Esophagus squamous epithelium (tissue), 5 donors: ENCODE measurements at regions not wholly inside any gene's neighbourhood (a gene's known extent, or its start where the extent isn't known, plus 50 kb on each side); places are given as distances from the start of the nearest gene placed in this dataset.
"Not testable (repeated sequence)": the region's sequence is repeated elsewhere in the genome, so short reads cannot be mapped to it uniquely, and the experiment has no call there.

Experiments
- DNase-seq: peaks from one replicate; lab custom pipeline; 2025; lab: John Stamatoyannopoulos, UW
- H3K27ac ChIP-seq, 4 donors: fragments of 200-600 bp; sonication (generic); one replicate each; pipeline ENCODE4 v1.5.1; 2016 to 2019; ENCODE audit warnings: mild to moderate bottlenecking in 1 of 4
- H3K27me3 ChIP-seq, 4 donors: fragments of 200-600 bp; sonication (generic); 1 replicate in 3 of 4; 2 replicates in 1 of 4; pipeline versions ENCODE4 v1.5.1 to v1.6.0; 2017 to 2021; ENCODE audit warnings: antibody characterized with exemption in 1 of 4
- H3K36me3 ChIP-seq, 3 donors: fragments of 200-600 bp; sonication (generic); one replicate each; pipeline ENCODE4 v1.5.1; 2016 to 2019
- H3K4me1 ChIP-seq, 3 donors: fragments of 200-600 bp; sonication (generic); one replicate each; pipeline ENCODE4 v1.5.1; 2017 to 2019
- H3K4me3 ChIP-seq, 4 donors: fragments of 200-600 bp; sonication (generic); 1 replicate in 3 of 4; 2 replicates in 1 of 4; pipeline ENCODE4 v1.5.1; 2016 to 2019; ENCODE audit warnings: mild to moderate bottlenecking in 2 of 4, moderate library complexity in 1 of 4
- H3K9me3 ChIP-seq, 3 donors: fragments of 200-600 bp; sonication (generic); one replicate each; pipeline ENCODE4 v1.5.1; 2016 to 2019
- POLR2A ChIP-seq, 4 donors: fragments of 450-650 bp; IDR thresholded peaks; one replicate each; pipeline ENCODE4 v1.6.1; 2017; ENCODE audit warnings: antibody characterized with exemption in 4 of 4, mild to moderate bottlenecking in 4 of 4, moderate library complexity in 3 of 4
- WGBS, 2 donors: methylation state at CpG; one replicate each; pipeline ENCODE4 v1.1.5; 2018; 5-methylcytosine and 5-hydroxymethylcytosine counted together
- intact Hi-C: fragments of 100-400 bp; cut with DNase I; formaldehyde crosslinking; loops from one replicate; pipeline ENCODE4 v1.15.0; 2022
- TF ChIP-seq, protein P1 (sequence below), 6 experiments: fragments of 450-650 bp in 4 of 6; fragments of 200-600 bp in 2 of 6; sonication (generic) in 2 of 6; IDR thresholded peaks; one replicate each; pipeline ENCODE4 v1.5.1; 2016 to 2019; ENCODE audit warnings: antibody characterized with exemption in 6 of 6, mild to moderate bottlenecking in 4 of 6, moderate library complexity in 4 of 6
- donor health status: DM: yes; HTN: yes; CAD: no.

DNA sequence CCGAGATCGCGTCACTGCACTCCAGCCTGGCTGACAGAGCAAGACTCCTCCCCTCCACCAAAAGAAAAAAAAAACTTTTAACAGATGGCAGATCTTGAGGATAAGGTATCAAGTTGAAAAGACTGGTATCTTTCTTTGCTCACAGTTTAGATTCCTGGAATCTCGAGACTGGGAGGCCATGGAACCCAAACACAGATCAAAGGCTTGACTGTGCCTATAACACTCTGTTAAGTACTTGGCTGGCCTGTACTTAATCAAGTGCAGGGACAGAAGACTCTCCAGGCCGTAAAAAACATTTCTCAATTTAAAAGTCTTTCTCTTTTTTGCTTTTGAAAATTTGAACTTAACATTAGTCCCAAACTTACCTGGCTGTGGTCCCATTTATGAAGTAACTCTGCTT is 107.1 kb upstream of the ZNF516 start:
- Histone ChIP-seq H3K36me3 (no peaks in the 10 kb centered on the region), H3K9me3 (no peaks in the 10 kb centered on the region), H3K4me3 (no peak overlapping the region), H3K4me1 (no peaks in the 10 kb centered on the region), H3K27me3 (no peaks in the 10 kb centered on the region), H3K27ac (no peak overlapping the region)
- intact Hi-C loops, result no loop called here
- no peak for DNase-seq
- whole genome bisulfite sequencing, 2 donors, result 76 to 80% methylated on average over 5 of the region's 5 CpGs
- TF ChIP-seq, protein P1, sequence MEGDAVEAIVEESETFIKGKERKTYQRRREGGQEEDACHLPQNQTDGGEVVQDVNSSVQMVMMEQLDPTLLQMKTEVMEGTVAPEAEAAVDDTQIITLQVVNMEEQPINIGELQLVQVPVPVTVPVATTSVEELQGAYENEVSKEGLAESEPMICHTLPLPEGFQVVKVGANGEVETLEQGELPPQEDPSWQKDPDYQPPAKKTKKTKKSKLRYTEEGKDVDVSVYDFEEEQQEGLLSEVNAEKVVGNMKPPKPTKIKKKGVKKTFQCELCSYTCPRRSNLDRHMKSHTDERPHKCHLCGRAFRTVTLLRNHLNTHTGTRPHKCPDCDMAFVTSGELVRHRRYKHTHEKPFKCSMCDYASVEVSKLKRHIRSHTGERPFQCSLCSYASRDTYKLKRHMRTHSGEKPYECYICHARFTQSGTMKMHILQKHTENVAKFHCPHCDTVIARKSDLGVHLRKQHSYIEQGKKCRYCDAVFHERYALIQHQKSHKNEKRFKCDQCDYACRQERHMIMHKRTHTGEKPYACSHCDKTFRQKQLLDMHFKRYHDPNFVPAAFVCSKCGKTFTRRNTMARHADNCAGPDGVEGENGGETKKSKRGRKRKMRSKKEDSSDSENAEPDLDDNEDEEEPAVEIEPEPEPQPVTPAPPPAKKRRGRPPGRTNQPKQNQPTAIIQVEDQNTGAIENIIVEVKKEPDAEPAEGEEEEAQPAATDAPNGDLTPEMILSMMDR (IDR thresholded peaks at IDR 0.05), result no peak
- no peak for TF ChIP-seq POLR2A (IDR thresholded peaks at IDR 0.05)

DNA sequence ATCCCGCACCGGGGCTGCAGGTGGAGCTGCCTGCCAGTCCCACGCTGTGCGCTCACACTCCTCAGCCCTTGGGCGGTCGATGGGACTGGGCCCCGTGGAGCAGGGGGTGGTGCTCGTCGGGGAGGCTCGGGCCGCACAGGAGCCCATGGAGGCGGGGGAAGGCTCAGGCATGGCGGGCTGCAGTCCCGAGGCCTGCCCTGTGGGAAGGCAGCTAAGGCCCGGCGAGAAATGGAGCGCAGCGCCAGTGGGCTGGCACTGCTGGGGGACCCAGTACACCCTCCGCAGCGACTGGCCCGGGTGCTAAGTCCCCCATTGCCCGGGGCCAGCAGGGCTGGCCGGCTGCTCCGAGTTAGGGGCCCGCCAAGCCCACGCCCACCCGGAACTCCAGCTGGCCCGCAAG is 105.0 kb upstream of the ZNF516 start:
- H3K4me3 ChIP-seq, H3K4me1 ChIP-seq, H3K36me3 ChIP-seq, intact Hi-C loops, H3K9me3 ChIP-seq, H3K27me3 ChIP-seq, H3K27ac ChIP-seq, DNase-seq: not testable (repeated sequence)
- WGBS, 2 donors, result 91% methylated on average over 4 of the region's 28 CpGs; no CpG with 5 or more reads in 1 of the 2 donors

DNA sequence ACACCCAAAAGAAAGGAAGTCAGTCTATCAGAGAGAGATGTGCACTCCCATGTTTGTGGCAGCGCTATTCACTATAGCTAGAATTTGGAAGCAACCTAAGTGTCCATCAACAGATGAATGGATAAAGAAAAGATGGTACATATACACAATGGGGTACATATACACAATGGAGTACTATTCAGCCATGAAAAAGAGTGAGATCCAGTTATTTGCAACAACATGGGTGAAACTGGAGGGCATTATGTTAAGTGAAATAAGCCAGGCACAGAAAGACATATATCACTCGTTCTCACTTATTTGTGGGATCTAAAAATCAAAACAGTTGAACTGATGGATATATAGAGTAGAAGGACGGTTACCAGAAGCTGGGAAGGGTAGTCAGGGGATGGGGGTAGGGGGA is 99.9 kb upstream of the ZNF516 start:
- no peak for TF ChIP-seq POLR2A (IDR thresholded peaks at IDR 0.05)
- TF ChIP-seq, protein P1 (IDR thresholded peaks at IDR 0.05), result no peak
- Histone ChIP-seq H3K9me3 (no peaks in the 10 kb centered on the region), H3K27me3 (peaks cover 0 to 31% (median 0%) of the 10 kb centered on the region in 4 donors), H3K4me1 (no peaks in the 10 kb centered on the region), H3K4me3 (no peak overlapping the region), H3K27ac (no peak overlapping the region), H3K36me3 (no peaks in the 10 kb centered on the region)
- DNase-seq, result no peak
- WGBS, 2 donors, result 83 to 93% methylated on average over 3 of the region's 3 CpGs
- intact Hi-C loops, result no loop called here

DNA sequence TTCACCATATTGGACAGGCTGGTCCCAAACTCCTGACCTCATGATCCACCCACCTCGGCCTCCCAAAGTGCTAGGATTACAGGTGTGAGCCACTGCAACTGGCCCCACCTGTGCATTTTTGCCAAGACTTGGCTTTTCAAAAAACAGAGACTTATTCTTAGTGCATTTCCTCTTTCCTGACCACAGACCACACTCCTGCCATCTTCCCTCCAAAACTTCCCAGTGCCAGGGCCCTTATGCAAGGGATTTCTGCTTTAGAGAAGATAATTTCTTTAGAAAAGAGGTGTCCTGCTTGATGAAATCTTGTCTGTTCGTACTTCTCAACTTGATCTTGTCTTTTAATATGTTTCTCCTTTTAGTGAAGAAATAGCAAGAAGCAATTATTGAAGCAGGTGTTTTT is 98.8 kb upstream of the ZNF516 start:
- no peak for DNase-seq

DNA sequence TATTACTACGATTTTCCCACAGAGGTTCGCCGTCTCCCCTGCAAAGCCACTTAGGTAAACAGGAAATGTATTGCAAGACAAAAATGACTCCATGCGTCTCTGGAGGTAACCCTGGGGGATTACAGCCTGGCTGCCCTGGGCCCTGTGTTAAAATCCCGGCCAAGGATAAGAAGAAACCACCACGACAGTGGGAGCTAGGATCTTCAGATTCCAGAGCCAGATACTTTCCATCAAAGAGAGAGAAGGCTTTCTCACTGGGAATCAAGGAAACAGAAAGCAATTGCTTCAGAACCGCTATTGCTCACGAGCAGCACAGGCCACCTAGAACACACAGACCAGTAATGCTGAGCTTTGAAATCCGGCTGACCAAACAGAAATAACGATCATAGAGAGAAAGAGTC is 97.9 kb upstream of the ZNF516 start:
- Histone ChIP-seq H3K27me3 (peaks cover 0 to 33% (median 0%) of the 10 kb centered on the region in 4 donors), H3K4me1 (peaks cover 0 to 13% (median 0%) of the 10 kb centered on the region in 3 donors), H3K27ac (no peak overlapping the region), H3K4me3 (no peak overlapping the region), H3K9me3 (no peaks in the 10 kb centered on the region), H3K36me3 (no peaks in the 10 kb centered on the region)
- WGBS, 2 donors, result 45 to 51% methylated on average over 9 of the region's 10 CpGs
- intact Hi-C loops, result no loop called here
- TF ChIP-seq POLR2A (IDR thresholded peaks at IDR 0.05), result no peak
- TF ChIP-seq, protein P1 (IDR thresholded peaks at IDR 0.05), result no peak
- no peak for DNase-seq

More for the DNA sequence above, 98.8 kb upstream of the ZNF516 start:
- TF ChIP-seq POLR2A (IDR thresholded peaks at IDR 0.05), result no peak
- TF ChIP-seq, protein P1 (IDR thresholded peaks at IDR 0.05), result no peak
- Histone ChIP-seq H3K4me3 (no peak overlapping the region), H3K36me3 (no peaks in the 10 kb centered on the region), H3K27ac (no peak overlapping the region), H3K9me3 (no peaks in the 10 kb centered on the region), H3K4me1 (peaks cover 0 to 6% (median 0%) of the 10 kb centered on the region in 3 donors), H3K27me3 (peaks cover 0 to 33% (median 0%) of the 10 kb centered on the region in 4 donors)
- intact Hi-C loops, result no loop called here
- WGBS, 2 donors, result 74 to 88% methylated on average over 2 of the region's 2 CpGs

DNA sequence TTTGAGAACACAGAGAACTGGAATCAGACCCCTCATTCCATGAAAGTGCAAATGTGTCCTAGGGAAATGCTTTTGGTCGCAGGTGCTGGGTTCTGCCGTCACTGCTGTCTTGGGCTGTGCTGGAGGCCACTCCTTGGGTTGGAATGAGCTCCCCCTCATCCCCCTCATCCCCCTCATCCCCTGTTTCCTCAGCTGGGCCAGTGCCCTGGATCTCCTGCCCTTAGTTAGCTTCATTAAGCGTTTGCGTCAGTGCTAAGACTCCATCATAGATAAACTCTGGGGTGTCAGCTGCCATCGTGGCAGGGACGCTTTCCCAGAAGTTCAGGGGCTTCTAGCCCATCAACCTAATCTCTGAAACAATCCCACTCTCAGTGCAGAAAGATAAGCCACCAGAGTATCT is 97.1 kb upstream of the ZNF516 start:
- Histone ChIP-seq H3K27me3 (peaks cover 0 to 33% (median 0%) of the 10 kb centered on the region in 4 donors), H3K9me3 (no peaks in the 10 kb centered on the region), H3K4me3 (no peak overlapping the region), H3K4me1 (peaks cover 0 to 13% (median 0%) of the 10 kb centered on the region in 3 donors), H3K36me3 (no peaks in the 10 kb centered on the region), H3K27ac (no peak overlapping the region)
- no peak for DNase-seq
- intact Hi-C loops, result no loop called here
- WGBS, 2 donors, result 75 to 98% methylated on average over 4 to 6 of the region's 6 CpGs
- TF ChIP-seq, protein P1 (IDR thresholded peaks at IDR 0.05), result no peak
- no peak for TF ChIP-seq POLR2A (IDR thresholded peaks at IDR 0.05)
